ENCODE measurements at regions not wholly inside any gene's neighbourhood (a gene's known extent, or its start where the extent isn't known, plus 50 kb on each side); places are given as distances from the start of the nearest gene placed in this dataset.

DNA sequence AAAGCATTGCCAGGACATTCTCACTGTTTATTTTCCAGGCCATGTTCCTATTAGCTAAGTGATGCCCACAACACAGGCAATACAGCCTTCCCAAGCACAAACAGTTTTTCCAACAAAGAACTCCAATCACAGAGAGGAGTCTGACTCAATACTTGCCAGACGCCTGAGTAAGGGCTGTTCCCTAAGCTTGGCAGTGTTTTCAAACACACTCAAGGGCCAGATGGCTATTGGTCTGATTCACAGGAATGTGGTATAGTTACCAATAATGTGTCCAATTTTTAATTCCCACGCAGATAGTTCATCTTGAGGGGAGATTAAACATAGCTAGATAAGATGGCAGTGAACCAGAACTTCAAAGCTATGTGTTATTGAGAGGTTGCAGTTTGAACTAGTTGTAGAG, 381.0 kb downstream of the SNAPC1 start:
- Histone ChIP-seq H3K4me1 (ENCODE audit: insufficient read depth, low read length) (no peaks in the 10 kb centered on the region), H3K27ac (ENCODE audit: extremely low read length, insufficient read depth, low read length) (no peak overlapping the region), H3K9ac (ENCODE audit: insufficient read depth, low read depth, low read length) (no peak overlapping the region), H3K79me2 (ENCODE audit: insufficient read depth, low read length) (no peaks in the 10 kb centered on the region), H3K36me3 (replicated peaks in 1 of 2; ENCODE audit: control insufficient read depth in 1 of 2, insufficient read depth in 2 of 2, low read length in 2 of 2) (no peaks in the 10 kb centered on the region), H3K4me3 (replicated peaks in 1 of 3; ENCODE audit: insufficient read depth in 1 of 3, low read depth in 2 of 3, low read length in 3 of 3) (no peak overlapping the region), H3K4me2 (ENCODE audit: low read depth, low read length) (no peak overlapping the region), H3K27me3 (ENCODE audit: control insufficient read depth in 1 of 2, insufficient read depth in 2 of 2, low read length in 2 of 2) (no peaks in the 10 kb centered on the region), H3K9me3 (ENCODE audit: low read length) (no peaks in the 10 kb centered on the region), H2AFZ (ENCODE audit: low read length) (no peak overlapping the region), H4K20me1 (ENCODE audit: insufficient read depth, low read length) (no peaks in the 10 kb centered on the region)
- ChIA-PET CTCF (ENCODE audit: low intra/inter-chr PET ratio, low total read pairs) (no interaction called here), POLR2A (no interaction called here)
- 0% methylated on average over 2 of the region's 2 CpGs for WGBS (ENCODE audit: low lambda C conversion rate)
- in situ Hi-C loops (cut with HindIII; ENCODE audit: extremely low pct_ligation_motif_present, low pct_unique_long_range_greater_than_20kb) (no loop called here), intact Hi-C loops (cut with micrococcal nuclease; ENCODE audit: unreplicated experiment) (no loop called here)
- DNase-seq (ENCODE audit: low spot score) (no peak), ATAC-seq (no peak), FAIRE-seq (no peak)
- TF ChIP-seq, protein P1, sequence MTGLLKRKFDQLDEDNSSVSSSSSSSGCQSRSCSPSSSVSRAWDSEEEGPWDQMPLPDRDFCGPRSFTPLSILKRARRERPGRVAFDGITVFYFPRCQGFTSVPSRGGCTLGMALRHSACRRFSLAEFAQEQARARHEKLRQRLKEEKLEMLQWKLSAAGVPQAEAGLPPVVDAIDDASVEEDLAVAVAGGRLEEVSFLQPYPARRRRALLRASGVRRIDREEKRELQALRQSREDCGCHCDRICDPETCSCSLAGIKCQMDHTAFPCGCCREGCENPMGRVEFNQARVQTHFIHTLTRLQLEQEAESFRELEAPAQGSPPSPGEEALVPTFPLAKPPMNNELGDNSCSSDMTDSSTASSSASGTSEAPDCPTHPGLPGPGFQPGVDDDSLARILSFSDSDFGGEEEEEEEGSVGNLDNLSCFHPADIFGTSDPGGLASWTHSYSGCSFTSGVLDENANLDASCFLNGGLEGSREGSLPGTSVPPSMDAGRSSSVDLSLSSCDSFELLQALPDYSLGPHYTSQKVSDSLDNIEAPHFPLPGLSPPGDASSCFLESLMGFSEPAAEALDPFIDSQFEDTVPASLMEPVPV (CRISPR knock-in tag; IDR thresholded peaks at IDR 0.05) = no peak
- TF ChIP-seq, protein P2, sequence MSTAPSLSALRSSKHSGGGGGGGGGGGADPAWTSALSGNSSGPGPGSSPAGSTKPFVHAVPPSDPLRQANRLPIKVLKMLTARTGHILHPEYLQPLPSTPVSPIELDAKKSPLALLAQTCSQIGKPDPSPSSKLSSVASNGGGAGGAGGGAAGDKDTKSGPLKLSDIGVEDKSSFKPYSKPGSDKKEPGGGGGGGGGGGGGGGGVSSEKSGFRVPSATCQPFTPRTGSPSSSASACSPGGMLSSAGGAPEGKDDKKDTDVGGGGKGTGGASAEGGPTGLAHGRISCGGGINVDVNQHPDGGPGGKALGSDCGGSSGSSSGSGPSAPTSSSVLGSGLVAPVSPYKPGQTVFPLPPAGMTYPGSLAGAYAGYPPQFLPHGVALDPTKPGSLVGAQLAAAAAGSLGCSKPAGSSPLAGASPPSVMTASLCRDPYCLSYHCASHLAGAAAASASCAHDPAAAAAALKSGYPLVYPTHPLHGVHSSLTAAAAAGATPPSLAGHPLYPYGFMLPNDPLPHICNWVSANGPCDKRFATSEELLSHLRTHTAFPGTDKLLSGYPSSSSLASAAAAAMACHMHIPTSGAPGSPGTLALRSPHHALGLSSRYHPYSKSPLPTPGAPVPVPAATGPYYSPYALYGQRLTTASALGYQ (CRISPR knock-in tag; IDR thresholded peaks at IDR 0.05) = no peak
- BruUV-seq (replicated peaks) = no TSS peak

DNA sequence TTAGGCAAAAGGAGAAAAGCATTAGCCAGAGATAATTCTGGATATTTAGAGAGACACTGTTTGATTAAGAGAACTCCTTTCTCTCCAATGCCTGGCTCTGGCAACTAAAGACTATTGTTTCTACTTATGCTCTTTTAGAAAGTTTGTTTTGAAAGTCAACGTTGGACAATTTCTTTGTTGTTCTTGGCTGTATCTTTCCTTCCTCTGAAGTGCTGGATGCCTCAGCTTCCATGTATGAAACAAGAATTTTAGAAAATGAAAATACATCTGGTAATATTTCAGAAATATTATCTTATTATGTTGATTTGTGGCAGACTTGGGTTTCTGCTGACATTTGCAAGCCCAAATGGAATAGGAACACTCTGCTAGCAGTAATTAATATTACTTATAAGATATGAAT, 382.6 kb downstream of the SNAPC1 start:
- TF ChIP-seq ZNF557 (CRISPR knock-in tag; IDR thresholded peaks at IDR 0.05) = no peak
- no peak for TF ChIP-seq PHF8 (CRISPR knock-in tag; IDR thresholded peaks at IDR 0.05)
- CTCF ChIA-PET (ENCODE audit: low intra/inter-chr PET ratio, low total read pairs) = no interaction called here
- ATAC-seq = no peak

More for the DNA sequence above, 382.6 kb downstream of the SNAPC1 start:
- no peak overlapping the region for H2AFZ ChIP-seq (ENCODE audit: low read length)
- H3K4me3 ChIP-seq (replicated peaks in 1 of 3; ENCODE audit: insufficient read depth in 1 of 3, low read depth in 2 of 3, low read length in 3 of 3) = no peak overlapping the region
- no peak overlapping the region for H3K9ac ChIP-seq (ENCODE audit: insufficient read depth, low read depth, low read length)
- H3K4me2 ChIP-seq (ENCODE audit: low read depth, low read length) = no peak overlapping the region
- DNase-seq (ENCODE audit: low spot score) = no peak
- BruUV-seq (replicated peaks) = no TSS peak
- no peaks in the 10 kb centered on the region for H3K27me3 ChIP-seq (ENCODE audit: control insufficient read depth in 1 of 2, insufficient read depth in 2 of 2, low read length in 2 of 2)
- no peaks in the 10 kb centered on the region for H3K79me2 ChIP-seq (ENCODE audit: insufficient read depth, low read length)
- 3% methylated on average over 1 of the region's 1 CpG for WGBS (ENCODE audit: low lambda C conversion rate)
- no peaks in the 10 kb centered on the region for H3K9me3 ChIP-seq (ENCODE audit: low read length)
- intact Hi-C loops (cut with micrococcal nuclease; ENCODE audit: unreplicated experiment) = no loop called here
- no peak overlapping the region for H3K27ac ChIP-seq (ENCODE audit: extremely low read length, insufficient read depth, low read length)
- no peaks in the 10 kb centered on the region for H3K4me1 ChIP-seq (ENCODE audit: insufficient read depth, low read length)
- POLR2A ChIA-PET = no interaction called here
- FAIRE-seq = no peak
- H3K36me3 ChIP-seq (replicated peaks in 1 of 2; ENCODE audit: control insufficient read depth in 1 of 2, insufficient read depth in 2 of 2, low read length in 2 of 2) = no peaks in the 10 kb centered on the region
- no peaks in the 10 kb centered on the region for H4K20me1 ChIP-seq (ENCODE audit: insufficient read depth, low read length)
- in situ Hi-C loops (cut with HindIII; ENCODE audit: extremely low pct_ligation_motif_present, low pct_unique_long_range_greater_than_20kb) = no loop called here

Measured in HepG2 (cell line).